GM23248 (cell line): ENCODE measurements at regions not wholly inside any gene's neighbourhood (a gene's known extent, or its start where the extent isn't known, plus 50 kb on each side); places are given as distances from the start of the nearest gene placed in this dataset.

Experiments used
- EZH2 ChIP-seq: fragments of 200-600 bp; sonication (generic); IDR thresholded peaks from 2 replicates; pipeline ENCODE4 v1.6.1; 2018; ENCODE audit warnings: antibody characterized with exemption, mild to moderate bottlenecking; ENCODE audit not compliant: insufficient read depth, poor library complexity, severe bottlenecking
- EZH2phosphoT487 ChIP-seq: fragments of 200-600 bp; sonication (generic); IDR thresholded peaks from 2 replicates; pipeline ENCODE4 v1.6.1; 2018; ENCODE audit warnings: antibody characterized with exemption, moderate library complexity, mild to moderate bottlenecking, low read depth; ENCODE audit not compliant: insufficient read depth

GRCh38 chr13:81929988-81930387 lies 1589.1 kb upstream of the SPRY2 start:
- TF ChIP-seq EZH2 = no peak
- TF ChIP-seq EZH2phosphoT487 = no peak
